GM12878 (cell line): ENCODE measurements at regions not wholly inside any gene's neighbourhood (a gene's known extent, or its start where the extent isn't known, plus 50 kb on each side); places are given as distances from the start of the nearest gene placed in this dataset.

Experiments
- ATAC-seq: fragments of 200-7000 bp; cut with Tn5 transposase; 3 replicates; pipeline ENCODE4 v1.9.1; 2020; ENCODE audit warnings: mild to moderate bottlenecking, moderate library complexity
- BruUV-seq: library from RNA; stranded (reverse); fragments of 400-500 nt; replicated peaks from 2 replicates; lab custom pipeline; 2021; lab: Mats Ljungman, UMichigan
- CTCF ChIA-PET: fragments of 300-600 bp; sonication (Branson Sonifier 250); formaldehyde crosslinking; extraction: SDS; loops from one replicate; lab custom pipeline; 2021; ENCODE audit warnings: inconsistent platforms; lab: Yijun Ruan, JAX
- POLR2A ChIA-PET: fragments of 350-600 bp; formaldehyde crosslinking; extraction: SDS; loops from one replicate; lab custom pipeline; 2021; ENCODE audit warnings: inconsistent platforms; lab: Charles Lee
- RAD21 ChIA-PET: fragments of 300-600 bp; sonication (Branson Sonifier 250); formaldehyde crosslinking; loops from one replicate; lab custom pipeline; 2023; ENCODE audit warnings: antibody characterized with exemption; ENCODE audit not compliant: unreplicated experiment; lab: Charles Lee
- SMC1A ChIA-PET: fragments of 300-600 bp; sonication (Branson Sonifier 250); formaldehyde crosslinking; loops from one replicate; lab custom pipeline; 2023; ENCODE audit not compliant: unreplicated experiment, uncharacterized antibody; lab: Charles Lee
- DNase-seq: peaks from one replicate; pipeline ENCODE4 v3.0.0-alpha.2; 2011; ENCODE audit warnings: low read depth, low spot score
- FAIRE-seq: peaks from 3 replicates; lab custom pipeline; 2011; peaks lifted over from hg19 to GRCh38; lab: Jason Lieb, UNC
- H2AFZ ChIP-seq: 2 replicates; pipeline ENCODE4 v1.6.0; 2011; ENCODE audit warnings: low read depth, low read length, control low read depth; ENCODE audit not compliant: control insufficient read depth
- H3K27ac ChIP-seq: 2 replicates; pipeline ENCODE4 v1.5.1; 2011; ENCODE audit warnings: control low read depth; ENCODE audit not compliant: control insufficient read depth, insufficient read depth
- H3K27me3 ChIP-seq, 2 experiments: replicated peaks in 1 of 2; 2 replicates each; pipeline versions ENCODE4 v1.6.0 to v1.6.1; 2011; ENCODE audit warnings: low read length in 1 of 2; ENCODE audit not compliant: control insufficient read depth in 2 of 2, insufficient read depth in 2 of 2
- H3K36me3 ChIP-seq, 2 experiments: 2 replicates each; pipeline ENCODE4 v1.5.1; 2011; ENCODE audit warnings: low read length in 1 of 2; ENCODE audit not compliant: control insufficient read depth in 2 of 2, insufficient read depth in 2 of 2
- H3K4me1 ChIP-seq: 2 replicates; pipeline ENCODE4 v1.6.1; 2011; ENCODE audit warnings: mild to moderate bottlenecking, low read length, moderate library complexity, mixed read lengths; ENCODE audit not compliant: control insufficient read depth, insufficient read depth
- H3K4me2 ChIP-seq: 2 replicates; pipeline ENCODE4 v1.6.0; 2011; ENCODE audit warnings: control low read depth; ENCODE audit not compliant: control insufficient read depth, insufficient read depth
- H3K4me3 ChIP-seq: fragments of 200-600 bp; sonication (generic); 2 replicates; pipeline ENCODE4 v1.5.1; 2016
- H3K79me2 ChIP-seq: 2 replicates; pipeline ENCODE4 v1.6.0; 2011; ENCODE audit warnings: low read length; ENCODE audit not compliant: control insufficient read depth, insufficient read depth
- H3K9ac ChIP-seq: 2 replicates; pipeline ENCODE4 v1.8.0; 2011; ENCODE audit warnings: low read length, control low read depth, mixed read lengths; ENCODE audit not compliant: control insufficient read depth, insufficient read depth
- H3K9me3 ChIP-seq: replicated peaks from 3 replicates; pipeline ENCODE4 v1.5.1; 2011; ENCODE audit warnings: mild to moderate bottlenecking, low read length; ENCODE audit not compliant: control insufficient read depth, insufficient read depth
- H4K20me1 ChIP-seq: 2 replicates; pipeline ENCODE4 v1.6.0; 2011; ENCODE audit not compliant: control insufficient read depth, insufficient read depth
- EP300 ChIP-seq, 2 experiments: fragments of 150-350 bp in 1 of 2; IDR thresholded peaks; 2 replicates each; pipeline ENCODE4 v1.6.1; 2011 to 2012; ENCODE audit warnings: low read depth in 2 of 2, low read length in 2 of 2, borderline replicate concordance in 1 of 2, improper control_type of control experiment in 1 of 2, inconsistent platforms in 1 of 2; ENCODE audit not compliant: control insufficient read depth in 1 of 2
- HCFC1 ChIP-seq: fragments of 150-350 bp; IDR thresholded peaks from 2 replicates; pipeline ENCODE4 v1.6.1; 2014; ENCODE audit warnings: low read length
- NR2C1 ChIP-seq: fragments of 450-650 bp; IDR thresholded peaks from 2 replicates; pipeline ENCODE4 v1.6.1; 2017; ENCODE audit warnings: antibody characterized with exemption, mild to moderate bottlenecking, moderate library complexity
- PML ChIP-seq: IDR thresholded peaks from 2 replicates; pipeline ENCODE4 v1.6.1; 2012; ENCODE audit warnings: low read length, inconsistent platforms
- POLR2AphosphoS5 ChIP-seq: IDR thresholded peaks from 2 replicates; pipeline ENCODE4 v1.6.1; 2011; ENCODE audit warnings: mild to moderate bottlenecking, low read length, inconsistent platforms
- POU2F2 ChIP-seq: IDR thresholded peaks from 3 replicates; pipeline ENCODE4 v1.6.1; 2011; ENCODE audit warnings: low read depth, mild to moderate bottlenecking, low read length, borderline replicate concordance
- RELA ChIP-seq: fragments of 450-650 bp; IDR thresholded peaks from 2 replicates; pipeline ENCODE4 v1.8.0; 2014; ENCODE audit warnings: borderline replicate concordance; ENCODE audit not compliant: partially characterized antibody
- SMARCA5 ChIP-seq: fragments of 450-650 bp; IDR thresholded peaks from 2 replicates; pipeline ENCODE4 v1.6.1; 2017; ENCODE audit warnings: mild to moderate bottlenecking
- SREBF1 ChIP-seq: IDR thresholded peaks from 2 replicates; pipeline ENCODE4 v1.6.1; 2012; ENCODE audit warnings: mild to moderate bottlenecking, low read length
- ZNF384 ChIP-seq: IDR thresholded peaks from 2 replicates; pipeline ENCODE4 v1.6.1; 2012; ENCODE audit warnings: low read depth, mild to moderate bottlenecking, low read length, improper control_type of control experiment, borderline replicate concordance
- ZSCAN29 ChIP-seq: fragments of 450-650 bp; IDR thresholded peaks from 2 replicates; pipeline ENCODE4 v1.6.1; 2017; ENCODE audit warnings: mild to moderate bottlenecking, moderate library complexity
- WGBS: methylation state at CpG from one replicate; pipeline ENCODE4 v1.1.6; 2016; ENCODE audit warnings: low lambda C conversion rate; ENCODE audit not compliant: insufficient replicate concordance, insufficient coverage; ENCODE audit errors: missing lambda C conversion rate; 5-methylcytosine and 5-hydroxymethylcytosine counted together
- in situ Hi-C: fragments of 300-500 bp; cut with MboI; formaldehyde crosslinking; loops from 9 replicates; pipeline ENCODE4 v1.14.3; 2018; ENCODE audit warnings: mixed read lengths
- intact Hi-C: fragments of 100-400 bp; cut with micrococcal nuclease; formaldehyde crosslinking; loops from one replicate; pipeline ENCODE4 v1.14.2; 2022; ENCODE audit not compliant: unreplicated experiment
- TF ChIP-seq, protein P1 (sequence below): IDR thresholded peaks from 2 replicates; pipeline ENCODE4 v1.6.1; 2012; ENCODE audit warnings: mild to moderate bottlenecking, low read depth, low read length
- TF ChIP-seq, protein P2 (sequence below): IDR thresholded peaks from 2 replicates; pipeline ENCODE4 v1.6.1; 2012; ENCODE audit warnings: low read depth, low read length, improper control_type of control experiment

DNA sequence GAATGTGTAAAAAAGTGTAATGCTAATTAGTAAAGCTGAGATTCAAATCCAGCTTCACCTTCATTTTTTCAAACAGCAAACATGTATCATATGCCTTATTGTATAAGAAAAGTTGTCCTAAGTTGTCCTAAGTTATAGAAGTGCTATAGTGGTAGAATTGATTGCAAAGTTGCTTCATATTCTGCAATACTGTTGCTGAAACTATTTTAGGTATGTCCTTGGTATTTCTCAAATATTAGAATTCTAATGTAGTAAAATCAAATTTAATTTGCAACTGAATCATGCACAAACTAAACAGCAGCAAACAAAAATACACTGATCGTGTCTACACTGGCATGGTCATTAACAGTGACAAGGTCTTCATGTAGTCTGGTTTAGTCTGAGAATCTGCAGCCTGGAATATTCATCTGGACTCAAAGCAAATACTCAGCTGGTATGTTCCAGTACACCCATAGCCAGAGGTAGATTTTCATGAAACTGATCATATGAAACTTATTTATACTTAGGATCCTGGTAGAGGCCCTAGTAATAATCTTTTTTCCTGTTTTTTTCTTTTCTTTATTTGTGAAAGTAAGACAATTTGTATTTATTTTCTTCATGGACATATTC lies 555.6 kb upstream of the ZEB2 start:
- 0% methylated on average over 1 of the region's 1 CpG for WGBS
- Histone ChIP-seq H3K27me3 (no peaks in the 10 kb centered on the region), H3K4me3 (no peak overlapping the region), H3K4me1 (no peaks in the 10 kb centered on the region), H3K4me2 (no peak overlapping the region), H3K36me3 (no peaks in the 10 kb centered on the region), H3K9me3 (no peaks in the 10 kb centered on the region), H2AFZ (no peak overlapping the region), H4K20me1 (no peaks in the 10 kb centered on the region), H3K9ac (no peak overlapping the region), H3K27ac (no peak overlapping the region), H3K79me2 (no peaks in the 10 kb centered on the region)
- ChIA-PET POLR2A (no interaction called here), CTCF (no interaction called here), SMC1A (no interaction called here), RAD21 (no interaction called here)
- ATAC-seq (no peak), FAIRE-seq (no peak), DNase-seq (no peak)
- no TSS peak for BruUV-seq
- in situ Hi-C loops = no loop called here
- TF ChIP-seq POLR2AphosphoS5 (no peak), HCFC1 (no peak), NR2C1 (no peak), SMARCA5 (no peak), POU2F2 (no peak), RELA (no peak), PML (no peak), ZNF384 (no peak), ZSCAN29 (no peak), SREBF1 (no peak), EP300 (IDR thresholded peaks at IDR 0.05; ENCODE audit: borderline replicate concordance in 1 of 2, control insufficient read depth in 1 of 2, low read depth in 2 of 2, low read length in 2 of 2) (no peak)
- TF ChIP-seq, protein P1, sequence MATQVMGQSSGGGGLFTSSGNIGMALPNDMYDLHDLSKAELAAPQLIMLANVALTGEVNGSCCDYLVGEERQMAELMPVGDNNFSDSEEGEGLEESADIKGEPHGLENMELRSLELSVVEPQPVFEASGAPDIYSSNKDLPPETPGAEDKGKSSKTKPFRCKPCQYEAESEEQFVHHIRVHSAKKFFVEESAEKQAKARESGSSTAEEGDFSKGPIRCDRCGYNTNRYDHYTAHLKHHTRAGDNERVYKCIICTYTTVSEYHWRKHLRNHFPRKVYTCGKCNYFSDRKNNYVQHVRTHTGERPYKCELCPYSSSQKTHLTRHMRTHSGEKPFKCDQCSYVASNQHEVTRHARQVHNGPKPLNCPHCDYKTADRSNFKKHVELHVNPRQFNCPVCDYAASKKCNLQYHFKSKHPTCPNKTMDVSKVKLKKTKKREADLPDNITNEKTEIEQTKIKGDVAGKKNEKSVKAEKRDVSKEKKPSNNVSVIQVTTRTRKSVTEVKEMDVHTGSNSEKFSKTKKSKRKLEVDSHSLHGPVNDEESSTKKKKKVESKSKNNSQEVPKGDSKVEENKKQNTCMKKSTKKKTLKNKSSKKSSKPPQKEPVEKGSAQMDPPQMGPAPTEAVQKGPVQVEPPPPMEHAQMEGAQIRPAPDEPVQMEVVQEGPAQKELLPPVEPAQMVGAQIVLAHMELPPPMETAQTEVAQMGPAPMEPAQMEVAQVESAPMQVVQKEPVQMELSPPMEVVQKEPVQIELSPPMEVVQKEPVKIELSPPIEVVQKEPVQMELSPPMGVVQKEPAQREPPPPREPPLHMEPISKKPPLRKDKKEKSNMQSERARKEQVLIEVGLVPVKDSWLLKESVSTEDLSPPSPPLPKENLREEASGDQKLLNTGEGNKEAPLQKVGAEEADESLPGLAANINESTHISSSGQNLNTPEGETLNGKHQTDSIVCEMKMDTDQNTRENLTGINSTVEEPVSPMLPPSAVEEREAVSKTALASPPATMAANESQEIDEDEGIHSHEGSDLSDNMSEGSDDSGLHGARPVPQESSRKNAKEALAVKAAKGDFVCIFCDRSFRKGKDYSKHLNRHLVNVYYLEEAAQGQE = no peak
- TF ChIP-seq, protein P2, sequence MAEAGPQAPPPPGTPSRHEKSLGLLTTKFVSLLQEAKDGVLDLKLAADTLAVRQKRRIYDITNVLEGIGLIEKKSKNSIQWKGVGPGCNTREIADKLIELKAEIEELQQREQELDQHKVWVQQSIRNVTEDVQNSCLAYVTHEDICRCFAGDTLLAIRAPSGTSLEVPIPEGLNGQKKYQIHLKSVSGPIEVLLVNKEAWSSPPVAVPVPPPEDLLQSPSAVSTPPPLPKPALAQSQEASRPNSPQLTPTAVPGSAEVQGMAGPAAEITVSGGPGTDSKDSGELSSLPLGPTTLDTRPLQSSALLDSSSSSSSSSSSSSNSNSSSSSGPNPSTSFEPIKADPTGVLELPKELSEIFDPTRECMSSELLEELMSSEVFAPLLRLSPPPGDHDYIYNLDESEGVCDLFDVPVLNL = no peak
- intact Hi-C loops = no loop called here
